ENCODE measurements at regions not wholly inside any gene's neighbourhood (a gene's known extent, or its start where the extent isn't known, plus 50 kb on each side); places are given as distances from the start of the nearest gene placed in this dataset.
"Not testable (repeated sequence)": the region's sequence is repeated elsewhere in the genome, so short reads cannot be mapped to it uniquely, and the experiment has no call there.

GRCh38 chr1:101367630-101368029 is 130.8 kb downstream of the S1PR1 start:
- ATAC-seq, result no peak

GRCh38 chr1:101370488-101370887 is 133.7 kb downstream of the S1PR1 start:
- no peak for ATAC-seq
- TF ChIP-seq PPARA (CRISPR knock-in tag; IDR thresholded peaks at IDR 0.05; ENCODE audit: borderline replicate concordance) (no peak), TSHZ2 (CRISPR knock-in tag; IDR thresholded peaks at IDR 0.05) (no peak), CSDC2 (CRISPR knock-in tag; IDR thresholded peaks at IDR 0.05) (no peak), ZNF70 (CRISPR knock-in tag; IDR thresholded peaks at IDR 0.05) (no peak), ZNF8 (CRISPR knock-in tag; IDR thresholded peaks at IDR 0.05) (no peak), BACH2 (CRISPR knock-in tag; IDR thresholded peaks at IDR 0.05; ENCODE audit: borderline replicate concordance) (no peak), ZC3H10 (CRISPR knock-in tag; IDR thresholded peaks at IDR 0.05) (no peak)

More at GRCh38 chr1:101367630-101368029, 130.8 kb downstream of the S1PR1 start:
- TF ChIP-seq POU6F1 (CRISPR knock-in tag; IDR thresholded peaks at IDR 0.05; ENCODE audit: borderline replicate concordance, low read depth), result no peak

- TF ChIP-seq CSRNP3 (CRISPR knock-in tag; IDR thresholded peaks at IDR 0.05), result no peak
- TF ChIP-seq POU6F1 (CRISPR knock-in tag; IDR thresholded peaks at IDR 0.05; ENCODE audit: borderline replicate concordance, low read depth), result no peak
- no peak for TF ChIP-seq TOX (CRISPR knock-in tag; IDR thresholded peaks at IDR 0.05; ENCODE audit: borderline replicate concordance)
- TF ChIP-seq GLIS3 (CRISPR knock-in tag; IDR thresholded peaks at IDR 0.05), result no peak
- TF ChIP-seq CSDC2 (CRISPR knock-in tag; IDR thresholded peaks at IDR 0.05), result no peak
- TF ChIP-seq ZC3H10 (CRISPR knock-in tag; IDR thresholded peaks at IDR 0.05), result no peak
- TF ChIP-seq SNAI2 (CRISPR knock-in tag; IDR thresholded peaks at IDR 0.05), result no peak
- TF ChIP-seq PATZ1 (CRISPR knock-in tag; IDR thresholded peaks at IDR 0.05; ENCODE audit: borderline replicate concordance), result no peak
- ATAC-seq, result peak; percentile 82
Measured at GRCh38 chr1:101371259-101371658, 134.4 kb downstream of the S1PR1 start.

- TF ChIP-seq TSHZ2 (CRISPR knock-in tag; IDR thresholded peaks at IDR 0.05), result no peak
- TF ChIP-seq ZFP30 (CRISPR knock-in tag; IDR thresholded peaks at IDR 0.05), result no peak
- TF ChIP-seq ISL1 (CRISPR knock-in tag; IDR thresholded peaks at IDR 0.05), result no peak
- no peak for TF ChIP-seq ARNTL (CRISPR knock-in tag; IDR thresholded peaks at IDR 0.05; ENCODE audit: borderline replicate concordance, low read depth)
- no peak for TF ChIP-seq PATZ1 (CRISPR knock-in tag; IDR thresholded peaks at IDR 0.05; ENCODE audit: borderline replicate concordance)
- no peak for TF ChIP-seq POU6F1 (CRISPR knock-in tag; IDR thresholded peaks at IDR 0.05; ENCODE audit: borderline replicate concordance, low read depth)
- no peak for TF ChIP-seq GLIS3 (CRISPR knock-in tag; IDR thresholded peaks at IDR 0.05)
- TF ChIP-seq ZNF70 (CRISPR knock-in tag; IDR thresholded peaks at IDR 0.05), result no peak
- TF ChIP-seq CSDC2 (CRISPR knock-in tag; IDR thresholded peaks at IDR 0.05), result no peak
- TF ChIP-seq ZNF8 (CRISPR knock-in tag; IDR thresholded peaks at IDR 0.05), result no peak
- no peak for ATAC-seq
Measured at GRCh38 chr1:101373570-101373969, 136.8 kb downstream of the S1PR1 start.

GRCh38 chr1:101375448-101375847 is 138.6 kb downstream of the S1PR1 start:
- not testable (repeated sequence) for ATAC-seq
